Gastroesophageal sphincter (tissue), 3 donors: ENCODE measurements at regions not wholly inside any gene's neighbourhood (a gene's known extent, or its start where the extent isn't known, plus 50 kb on each side); places are given as distances from the start of the nearest gene placed in this dataset.

Experiments used
- EP300 ChIP-seq: sonication (generic); formaldehyde crosslinking; IDR thresholded peaks from one replicate; pipeline ENCODE4 v1.6.1; 2017; ENCODE audit warnings: antibody characterized with exemption, mild to moderate bottlenecking
- POLR2A ChIP-seq, 2 donors: fragments of 450-650 bp; IDR thresholded peaks; one replicate each; pipeline ENCODE4 v1.6.1; 2017; ENCODE audit warnings: antibody characterized with exemption in 2 of 2, mild to moderate bottlenecking in 2 of 2, moderate library complexity in 1 of 2
- TF ChIP-seq, protein P1 (sequence below), 4 experiments: fragments of 200-600 bp in 2 of 4; fragments of 450-650 bp in 2 of 4; sonication (generic) in 1 of 4; IDR thresholded peaks; one replicate each; pipeline ENCODE4 v1.5.1; 2017 to 2019; ENCODE audit warnings: antibody characterized with exemption in 4 of 4, mild to moderate bottlenecking in 2 of 4, moderate library complexity in 2 of 4

DNA sequence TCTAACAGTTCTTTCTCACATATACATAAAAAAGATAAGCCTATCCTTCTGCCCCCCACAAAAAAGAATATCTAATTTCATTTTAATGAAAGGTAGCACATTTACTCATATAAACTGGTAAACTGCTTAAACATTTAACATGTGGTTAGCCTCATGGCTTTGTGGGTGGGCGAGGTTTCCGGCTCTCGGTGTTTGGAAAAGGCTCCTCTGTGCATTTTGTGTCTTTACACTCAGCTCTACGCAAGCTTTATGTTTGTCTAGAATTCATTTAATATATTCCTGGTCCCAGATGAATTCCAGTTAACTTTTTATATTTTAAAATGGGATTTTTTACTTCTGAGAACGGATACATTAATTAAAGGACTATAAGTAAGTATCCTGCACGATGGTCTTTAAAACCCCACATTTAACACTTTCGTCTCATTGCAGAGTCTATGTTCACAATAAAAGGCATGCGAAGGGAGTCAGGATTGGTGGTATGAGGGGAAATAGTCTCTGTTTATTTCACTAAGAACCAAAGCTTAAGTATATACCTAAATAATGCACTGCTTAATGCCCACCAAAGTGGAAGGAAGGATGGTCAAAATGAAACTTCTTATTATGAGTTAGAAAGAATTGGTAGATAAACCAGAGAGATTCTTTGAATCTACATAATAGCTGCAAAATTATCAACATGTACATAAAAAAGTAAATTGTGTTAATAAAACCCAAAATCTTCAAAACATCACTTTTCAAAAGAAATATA, 197.2 kb downstream of the CRPPA start:
- no peak for TF ChIP-seq POLR2A (IDR thresholded peaks at IDR 0.05)
- TF ChIP-seq, protein P1, sequence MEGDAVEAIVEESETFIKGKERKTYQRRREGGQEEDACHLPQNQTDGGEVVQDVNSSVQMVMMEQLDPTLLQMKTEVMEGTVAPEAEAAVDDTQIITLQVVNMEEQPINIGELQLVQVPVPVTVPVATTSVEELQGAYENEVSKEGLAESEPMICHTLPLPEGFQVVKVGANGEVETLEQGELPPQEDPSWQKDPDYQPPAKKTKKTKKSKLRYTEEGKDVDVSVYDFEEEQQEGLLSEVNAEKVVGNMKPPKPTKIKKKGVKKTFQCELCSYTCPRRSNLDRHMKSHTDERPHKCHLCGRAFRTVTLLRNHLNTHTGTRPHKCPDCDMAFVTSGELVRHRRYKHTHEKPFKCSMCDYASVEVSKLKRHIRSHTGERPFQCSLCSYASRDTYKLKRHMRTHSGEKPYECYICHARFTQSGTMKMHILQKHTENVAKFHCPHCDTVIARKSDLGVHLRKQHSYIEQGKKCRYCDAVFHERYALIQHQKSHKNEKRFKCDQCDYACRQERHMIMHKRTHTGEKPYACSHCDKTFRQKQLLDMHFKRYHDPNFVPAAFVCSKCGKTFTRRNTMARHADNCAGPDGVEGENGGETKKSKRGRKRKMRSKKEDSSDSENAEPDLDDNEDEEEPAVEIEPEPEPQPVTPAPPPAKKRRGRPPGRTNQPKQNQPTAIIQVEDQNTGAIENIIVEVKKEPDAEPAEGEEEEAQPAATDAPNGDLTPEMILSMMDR (IDR thresholded peaks at IDR 0.05), result no peak
- no peak for TF ChIP-seq EP300
